ENCODE measurements at regions not wholly inside any gene's neighbourhood (a gene's known extent, or its start where the extent isn't known, plus 50 kb on each side); places are given as distances from the start of the nearest gene placed in this dataset.
A peak's percentile ranks its signal among the peaks of the same experiment; 100 is the strongest.

GRCh38 chr15:21261965-21262850 is 178.1 kb downstream of the POTEB3 start:
- Histone ChIP-seq H3K4me1 (replicated peaks in 1 of 2; ENCODE audit: control insufficient read depth in 2 of 2, insufficient read depth in 2 of 2, low read length in 2 of 2) (peaks cover 0 to 6% of the 10 kb centered on the region in 2 experiments; a peak in 1 of 5 replicates), H3K4me2 (ENCODE audit: insufficient read depth, low read length) (no peak overlapping the region), H3K36me3 (ENCODE audit: control insufficient read depth, insufficient read depth, low read length) (no peaks in the 10 kb centered on the region), H3K9me3 (replicated peaks; ENCODE audit: control insufficient read depth, insufficient read depth, low read depth, low read length) (no peaks in the 10 kb centered on the region), H3K79me2 (ENCODE audit: control insufficient read depth, insufficient read depth, low read length) (no peaks in the 10 kb centered on the region), H3K9me1 (ENCODE audit: control insufficient read depth, insufficient read depth, low read length) (no peaks in the 10 kb centered on the region), H4K20me1 (replicated peaks; ENCODE audit: control insufficient read depth, insufficient read depth, low read length) (no peaks in the 10 kb centered on the region), H3K27me3 (ENCODE audit: control insufficient read depth in 2 of 2, insufficient read depth in 2 of 2, low read length in 2 of 2) (peaks cover 14 to 22% of the 10 kb centered on the region in 2 experiments; a peak in 3 of 5 replicates), H3K27ac (ENCODE audit: extremely low read depth, low read depth, low read length) (no peak overlapping the region), H2AFZ (ENCODE audit: low read depth, low read length) (peak overlapping the region; percentile 5; the same call in 1 of the 2 replicates), H3K4me3 (no peak overlapping the region), H3K9ac (ENCODE audit: insufficient read depth in 1 of 2, low read depth in 2 of 2, low read length in 2 of 2) (no peak overlapping the region; a peak in 1 of 4 replicates)
- intact Hi-C loops (cut with micrococcal nuclease) (no loop called here), in situ Hi-C loops (cut with MboI) (loop anchor here (5.0 to 25.0 kb wide), 5 partner anchors 475 to 1200 kb away; no protein-coding TSS in a partner anchor)
- BruUV-seq (replicated peaks), result no TSS peak
- DNase-seq (ENCODE audit: extremely low read depth in 1 of 4, low spot score in 3 of 4) (peak in 1 of 4 experiments; percentile 17), FAIRE-seq (no peak), ATAC-seq (peak; percentile 10; the same call in 2 of the 3 replicates)
- TF ChIP-seq RBFOX2 (IDR thresholded peaks at IDR 0.05; ENCODE audit: low read depth, low read length) (peak; percentile 25; the same call in 1 of the 2 replicates), ZNF407 (IDR thresholded peaks at IDR 0.05; ENCODE audit: low read depth) (no peak)
- CTCF ChIA-PET (ENCODE audit: low intra/inter-chr PET ratio), result no interaction called here
- POLR2A ChIA-PET, result no interaction called here
- WGBS (ENCODE audit: insufficient coverage, low coverage, missing lambda C conversion rate), result 2% methylated on average over 30 of the region's 30 CpGs
